ENCODE measurements at regions not wholly inside any gene's neighbourhood (a gene's known extent, or its start where the extent isn't known, plus 50 kb on each side); places are given as distances from the start of the nearest gene placed in this dataset.
A peak's percentile ranks its signal among the peaks of the same experiment; 100 is the strongest.

- peak; percentile 9 for DNase-seq (ENCODE audit: low spot score)
These were observed 118.4 kb upstream of the WDR17 start for GRCh38 chr4:175947117-175947722.

- DNase-seq (ENCODE audit: low spot score), result no peak
These were observed 113.8 kb upstream of the WDR17 start for GRCh38 chr4:175951794-175952193.

- no peak for DNase-seq (ENCODE audit: low spot score)
These were observed 112.5 kb upstream of the WDR17 start for GRCh38 chr4:175953116-175953515.

- no peak for DNase-seq (ENCODE audit: low spot score)
These were observed 111.6 kb upstream of the WDR17 start for GRCh38 chr4:175953960-175954521.

- DNase-seq (ENCODE audit: low spot score), result no peak
These were observed 111.0 kb upstream of the WDR17 start for GRCh38 chr4:175954685-175955084.

- DNase-seq (ENCODE audit: low spot score), result no peak
These were observed 104.0 kb upstream of the WDR17 start for GRCh38 chr4:175961604-175962003.

GRCh38 chr4:175970072-175970471 is 95.6 kb upstream of the WDR17 start:
- no peak for DNase-seq (ENCODE audit: low spot score)

- DNase-seq (ENCODE audit: low spot score), result no peak
These were observed 94.9 kb upstream of the WDR17 start for GRCh38 chr4:175970724-175971123.

GRCh38 chr4:175971388-175972179 is 94.1 kb upstream of the WDR17 start:
- DNase-seq (ENCODE audit: low spot score), result no peak

- DNase-seq (ENCODE audit: low spot score), result no peak
These were observed 92.4 kb upstream of the WDR17 start for GRCh38 chr4:175973027-175973923.

GRCh38 chr4:175983636-175984035 is 82.0 kb upstream of the WDR17 start:
- DNase-seq (ENCODE audit: low spot score), result no peak

- DNase-seq (ENCODE audit: low spot score), result no peak
These were observed 79.0 kb upstream of the WDR17 start for GRCh38 chr4:175986668-175987067.

- no peak for DNase-seq (ENCODE audit: low spot score)
These were observed 77.1 kb upstream of the WDR17 start for GRCh38 chr4:175988511-175988910.

GRCh38 chr4:175996206-175996605 is 69.4 kb upstream of the WDR17 start:
- DNase-seq (ENCODE audit: low spot score), result no peak

GRCh38 chr4:175997291-175997690 is 68.3 kb upstream of the WDR17 start:
- no peak for DNase-seq (ENCODE audit: low spot score)

- DNase-seq (ENCODE audit: low spot score), result no peak
These were observed 66.9 kb upstream of the WDR17 start for GRCh38 chr4:175998782-175999181.

GRCh38 chr4:175999944-176000343 is 65.7 kb upstream of the WDR17 start:
- no peak for DNase-seq (ENCODE audit: low spot score)

- DNase-seq (ENCODE audit: low spot score), result no peak
These were observed 64.3 kb upstream of the WDR17 start for GRCh38 chr4:176001151-176002006.

- no peak for DNase-seq (ENCODE audit: low spot score)
These were observed 63.5 kb upstream of the WDR17 start for GRCh38 chr4:176002007-176002613.

GRCh38 chr4:176005766-176006165 is 59.9 kb upstream of the WDR17 start:
- DNase-seq (ENCODE audit: low spot score), result no peak

- no peak for DNase-seq (ENCODE audit: low spot score)
These were observed 56.4 kb upstream of the WDR17 start for GRCh38 chr4:176009254-176009653.
